ENCODE measurements at regions not wholly inside any gene's neighbourhood (a gene's known extent, or its start where the extent isn't known, plus 50 kb on each side); places are given as distances from the start of the nearest gene placed in this dataset.

DNA sequence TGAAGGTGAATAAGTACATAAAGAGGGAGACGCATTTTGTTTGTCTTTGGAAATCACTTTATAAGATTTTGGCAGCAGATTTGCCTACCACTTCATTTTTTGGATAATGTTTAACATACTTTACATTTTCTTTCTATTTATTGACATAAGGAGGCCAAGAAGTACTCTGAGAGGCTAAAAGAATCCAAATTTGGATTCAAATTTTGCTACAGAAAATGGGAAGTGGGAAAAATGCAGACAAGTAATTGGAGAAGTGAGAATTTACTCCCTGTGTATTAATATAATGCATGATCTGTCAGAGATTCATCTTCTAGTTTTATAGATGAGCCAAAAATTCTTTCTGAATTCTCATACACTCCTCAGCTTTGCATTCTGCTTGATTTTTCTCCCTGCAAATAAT lies 411.2 kb upstream of the CTNND2 start:
- ATAC-seq, result no peak
- H3K36me3 Mint-ChIP-seq, result no peaks in the 10 kb centered on the region
- no peaks in the 10 kb centered on the region for H3K27me3 Mint-ChIP-seq
- H3K9me3 Mint-ChIP-seq, result no peaks in the 10 kb centered on the region
- no peak overlapping the region for H3K27ac Mint-ChIP-seq
- no peaks in the 10 kb centered on the region for H3K4me1 Mint-ChIP-seq
- H3K4me3 Mint-ChIP-seq, result no peak overlapping the region

DNA sequence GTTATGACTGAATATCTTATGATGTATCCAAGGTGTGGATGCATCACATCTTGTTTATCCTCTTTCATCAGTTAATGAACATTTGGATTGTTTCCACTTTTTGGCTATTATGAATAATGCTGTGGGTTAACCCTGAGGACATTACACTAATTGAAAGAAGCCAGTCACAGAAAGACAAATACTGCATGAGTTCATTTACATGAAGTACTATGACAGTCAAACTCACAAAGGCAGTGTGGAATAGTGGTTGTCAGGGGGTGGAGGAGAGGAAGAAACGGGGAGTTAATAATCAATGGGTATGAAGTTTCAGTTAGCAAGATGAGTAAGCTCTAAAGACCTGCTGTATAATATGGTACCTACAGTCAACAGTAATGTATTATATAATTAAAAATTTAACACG lies 409.4 kb upstream of the CTNND2 start:
- no peaks in the 10 kb centered on the region for H3K36me3 Mint-ChIP-seq
- no peaks in the 10 kb centered on the region for H3K4me1 Mint-ChIP-seq
- no peaks in the 10 kb centered on the region for H3K27me3 Mint-ChIP-seq
- H3K27ac Mint-ChIP-seq, result no peak overlapping the region
- no peak overlapping the region for H3K4me3 Mint-ChIP-seq
- no peaks in the 10 kb centered on the region for H3K9me3 Mint-ChIP-seq
- ATAC-seq, result no peak

GRCh38 chr5:12312343-12312742 lies 408.1 kb upstream of the CTNND2 start:
- H3K36me3 Mint-ChIP-seq, result no peaks in the 10 kb centered on the region
- H3K9me3 Mint-ChIP-seq, result no peaks in the 10 kb centered on the region
- H3K4me1 Mint-ChIP-seq, result no peaks in the 10 kb centered on the region
- H3K27ac Mint-ChIP-seq, result no peak overlapping the region
- H3K27me3 Mint-ChIP-seq, result no peaks in the 10 kb centered on the region
- ATAC-seq, result no peak
- H3K4me3 Mint-ChIP-seq, result no peak overlapping the region

GRCh38 chr5:12294151-12294550 lies 389.9 kb upstream of the CTNND2 start:
- no peaks in the 10 kb centered on the region for H3K27me3 Mint-ChIP-seq
- peaks cover 12% of the 10 kb centered on the region for H3K9me3 Mint-ChIP-seq
- ATAC-seq, result no peak
- H3K36me3 Mint-ChIP-seq, result no peaks in the 10 kb centered on the region
- H3K4me3 Mint-ChIP-seq, result no peak overlapping the region
- H3K27ac Mint-ChIP-seq, result no peak overlapping the region
- no peaks in the 10 kb centered on the region for H3K4me1 Mint-ChIP-seq

DNA sequence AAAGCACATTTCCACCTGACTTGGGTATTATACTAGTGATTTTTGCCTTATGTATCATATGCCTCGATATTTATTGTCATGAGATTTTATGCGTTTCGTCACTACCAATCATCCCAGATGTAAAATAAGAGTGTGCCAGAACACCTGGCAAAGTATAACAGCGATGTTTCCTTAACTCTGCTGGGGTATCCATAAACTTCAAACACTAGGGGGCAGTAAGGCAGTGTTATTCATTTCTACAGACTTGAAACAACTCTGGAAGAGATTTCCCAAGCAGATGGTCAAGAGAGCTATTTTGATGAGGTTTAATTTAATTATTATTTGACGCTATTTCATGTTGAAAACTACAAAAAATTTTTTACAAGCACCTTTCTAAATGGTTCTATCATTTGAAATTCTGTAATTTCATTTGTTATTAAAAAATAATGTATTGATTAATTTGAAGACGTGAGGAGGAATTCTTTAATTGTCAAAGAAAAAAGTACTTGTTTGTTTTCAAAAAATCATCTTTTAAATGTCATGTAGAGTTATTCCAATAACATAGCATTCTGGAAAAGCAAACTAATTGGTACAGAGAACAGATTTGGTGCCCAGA lies 388.5 kb upstream of the CTNND2 start:
- no peaks in the 10 kb centered on the region for H3K27me3 Mint-ChIP-seq
- ATAC-seq, result no peak
- H3K36me3 Mint-ChIP-seq, result no peaks in the 10 kb centered on the region
- no peaks in the 10 kb centered on the region for H3K4me1 Mint-ChIP-seq
- no peak overlapping the region for H3K4me3 Mint-ChIP-seq
- peaks cover 18% of the 10 kb centered on the region for H3K9me3 Mint-ChIP-seq
- H3K27ac Mint-ChIP-seq, result no peak overlapping the region

DNA sequence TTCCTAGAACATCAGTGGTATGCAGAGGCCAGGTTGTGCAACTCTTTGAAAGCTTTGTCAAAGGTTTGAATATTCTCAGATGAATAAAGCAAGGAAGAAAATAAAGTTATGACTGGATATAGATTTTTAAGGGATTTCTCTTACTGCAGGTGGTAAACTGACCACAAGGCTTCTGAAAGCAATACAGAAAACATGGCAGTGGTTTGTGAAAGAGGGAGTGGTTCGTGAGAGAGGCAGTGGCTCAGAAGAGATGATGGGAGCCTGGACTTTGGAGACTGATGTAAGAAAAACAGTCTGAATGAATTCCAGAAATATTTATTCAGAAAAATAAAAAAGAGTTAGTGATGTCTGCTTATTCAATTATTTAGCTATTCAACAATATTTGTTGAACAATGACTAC lies 380.4 kb upstream of the CTNND2 start:
- no peak overlapping the region for H3K4me3 Mint-ChIP-seq
- H3K36me3 Mint-ChIP-seq, result no peaks in the 10 kb centered on the region
- H3K9me3 Mint-ChIP-seq, result peaks cover 9% of the 10 kb centered on the region
- no peak overlapping the region for H3K27ac Mint-ChIP-seq
- no peaks in the 10 kb centered on the region for H3K4me1 Mint-ChIP-seq
- no peaks in the 10 kb centered on the region for H3K27me3 Mint-ChIP-seq
- ATAC-seq, result no peak

DNA sequence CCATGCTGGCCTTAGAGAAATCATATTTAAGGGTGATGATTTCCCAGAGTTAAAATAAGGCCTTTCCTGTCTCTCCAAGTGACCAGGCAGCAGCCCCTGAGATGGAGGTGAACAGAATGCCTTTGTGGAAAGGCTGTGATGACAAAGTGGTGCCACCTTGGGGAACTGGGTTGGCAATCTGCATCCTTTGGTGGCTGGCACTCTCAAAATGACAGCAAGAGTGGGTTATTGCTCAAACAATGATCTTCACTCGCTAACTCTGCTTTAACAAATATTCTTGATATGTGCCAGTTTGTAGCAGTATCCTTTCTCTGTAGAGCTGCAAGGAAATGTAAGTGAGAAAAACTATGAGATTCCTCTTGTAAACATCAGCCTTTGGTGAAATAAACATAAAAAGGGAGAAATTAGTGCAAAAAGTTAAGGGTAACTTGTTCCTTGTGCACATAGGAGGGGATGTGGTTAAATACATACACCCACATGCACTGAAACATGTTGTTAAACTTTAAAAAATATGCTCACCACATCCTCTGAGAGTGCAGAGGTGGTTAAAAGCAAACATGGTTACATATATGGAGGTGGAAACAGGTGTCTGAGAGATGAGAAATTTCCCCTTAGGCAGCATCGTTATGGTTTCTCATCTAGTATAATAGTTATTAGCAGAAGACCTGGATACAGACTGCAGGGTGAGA lies 373.4 kb upstream of the CTNND2 start:
- Mint-ChIP-seq H3K4me1 (no peaks in the 10 kb centered on the region), H3K36me3 (no peaks in the 10 kb centered on the region), H3K27ac (no peak overlapping the region), H3K9me3 (peaks cover 7% of the 10 kb centered on the region), H3K4me3 (no peak overlapping the region), H3K27me3 (no peaks in the 10 kb centered on the region)
- ATAC-seq, result no peak

DNA sequence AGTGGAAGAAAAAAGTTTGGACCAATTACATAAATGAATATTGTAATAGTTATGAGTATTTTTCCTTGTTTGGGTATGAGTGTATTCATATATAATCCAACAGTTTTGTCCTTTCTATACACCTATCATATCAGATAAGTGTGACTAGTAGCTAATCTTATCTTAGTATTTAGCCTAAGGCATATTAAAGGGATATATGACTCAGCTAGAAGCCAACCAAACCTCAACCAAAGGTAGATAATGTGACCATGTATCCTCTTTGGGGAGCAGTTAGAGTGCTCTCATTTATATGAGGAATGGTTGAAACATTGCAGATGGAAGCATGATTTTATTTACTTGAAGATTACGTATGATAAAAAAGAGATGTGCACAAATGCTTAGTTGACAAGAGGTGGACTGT lies 370.0 kb upstream of the CTNND2 start:
- no peaks in the 10 kb centered on the region for H3K27me3 Mint-ChIP-seq
- H3K9me3 Mint-ChIP-seq, result peaks cover 7% of the 10 kb centered on the region
- no peaks in the 10 kb centered on the region for H3K4me1 Mint-ChIP-seq
- H3K4me3 Mint-ChIP-seq, result no peak overlapping the region
- no peak for ATAC-seq
- H3K27ac Mint-ChIP-seq, result no peak overlapping the region
- H3K36me3 Mint-ChIP-seq, result no peaks in the 10 kb centered on the region

GRCh38 chr5:12272389-12272788 lies 368.1 kb upstream of the CTNND2 start:
- Mint-ChIP-seq H3K27me3 (no peaks in the 10 kb centered on the region), H3K27ac (no peak overlapping the region), H3K4me1 (no peaks in the 10 kb centered on the region), H3K9me3 (peaks cover 7% of the 10 kb centered on the region), H3K4me3 (no peak overlapping the region), H3K36me3 (no peaks in the 10 kb centered on the region)
- ATAC-seq, result no peak

- no peaks in the 10 kb centered on the region for H3K4me1 Mint-ChIP-seq
- no peak for ATAC-seq
- no peak overlapping the region for H3K27ac Mint-ChIP-seq
- H3K27me3 Mint-ChIP-seq, result no peaks in the 10 kb centered on the region
- H3K9me3 Mint-ChIP-seq, result no peaks in the 10 kb centered on the region
- no peaks in the 10 kb centered on the region for H3K36me3 Mint-ChIP-seq
- H3K4me3 Mint-ChIP-seq, result no peak overlapping the region
Measured at GRCh38 chr5:12270914-12271313, 366.7 kb upstream of the CTNND2 start.

- Mint-ChIP-seq H3K9me3 (no peaks in the 10 kb centered on the region), H3K36me3 (no peaks in the 10 kb centered on the region), H3K27ac (no peak overlapping the region), H3K27me3 (no peaks in the 10 kb centered on the region), H3K4me1 (no peaks in the 10 kb centered on the region), H3K4me3 (no peak overlapping the region)
- ATAC-seq, result no peak
Measured at GRCh38 chr5:12269164-12269563, 364.9 kb upstream of the CTNND2 start.

DNA sequence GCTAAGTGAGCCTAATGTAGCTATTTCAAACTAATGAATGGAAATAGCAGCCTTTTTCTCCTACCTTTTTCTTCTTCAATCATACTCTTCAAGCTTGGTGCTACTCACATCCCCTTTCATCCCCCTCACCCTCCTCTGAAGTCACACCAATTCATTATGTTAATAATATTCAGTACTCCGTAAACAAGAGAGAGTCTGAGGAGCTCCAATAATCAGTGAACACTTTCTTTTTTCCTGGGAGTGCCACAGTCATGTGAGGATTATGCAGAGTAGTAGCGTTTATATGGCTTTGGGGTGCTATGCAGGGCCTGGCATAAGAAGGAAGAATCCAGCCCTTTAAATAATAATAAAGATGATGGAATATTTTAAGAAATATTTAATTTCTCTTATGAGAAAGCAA lies 354.3 kb upstream of the CTNND2 start:
- H3K36me3 Mint-ChIP-seq, result no peaks in the 10 kb centered on the region
- no peak overlapping the region for H3K4me3 Mint-ChIP-seq
- no peaks in the 10 kb centered on the region for H3K27me3 Mint-ChIP-seq
- H3K27ac Mint-ChIP-seq, result no peak overlapping the region
- no peaks in the 10 kb centered on the region for H3K4me1 Mint-ChIP-seq
- H3K9me3 Mint-ChIP-seq, result peaks cover 6% of the 10 kb centered on the region
- no peak for ATAC-seq

DNA sequence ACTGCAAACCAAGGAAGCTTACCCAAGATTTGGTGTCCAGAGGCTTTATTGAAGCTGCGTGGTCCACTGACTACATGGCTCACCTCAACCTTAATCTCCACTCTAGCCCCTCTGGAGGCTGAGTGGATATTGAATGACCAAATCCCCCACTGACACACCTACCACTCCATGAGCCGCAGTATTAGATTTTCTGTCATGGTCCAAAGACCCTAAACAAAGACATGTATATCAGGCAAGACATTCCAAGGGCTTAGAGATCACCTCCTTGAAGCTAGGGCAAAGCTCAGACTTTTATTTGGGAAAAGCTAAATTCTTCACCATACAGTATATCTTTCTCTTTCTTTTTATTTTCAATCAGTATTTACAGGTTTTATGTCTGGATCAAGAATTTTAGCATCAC lies 346.2 kb upstream of the CTNND2 start:
- no peak overlapping the region for H3K27ac Mint-ChIP-seq
- H3K4me1 Mint-ChIP-seq, result no peaks in the 10 kb centered on the region
- H3K27me3 Mint-ChIP-seq, result no peaks in the 10 kb centered on the region
- no peak overlapping the region for H3K4me3 Mint-ChIP-seq
- ATAC-seq, result no peak
- H3K36me3 Mint-ChIP-seq, result no peaks in the 10 kb centered on the region
- peaks cover 3% of the 10 kb centered on the region for H3K9me3 Mint-ChIP-seq

- Mint-ChIP-seq H3K27ac (no peak overlapping the region), H3K4me3 (no peak overlapping the region), H3K4me1 (no peaks in the 10 kb centered on the region), H3K27me3 (no peaks in the 10 kb centered on the region), H3K36me3 (no peaks in the 10 kb centered on the region), H3K9me3 (peaks cover 3% of the 10 kb centered on the region)
- no peak for ATAC-seq
Measured at GRCh38 chr5:12248831-12249230, 344.6 kb upstream of the CTNND2 start.

DNA sequence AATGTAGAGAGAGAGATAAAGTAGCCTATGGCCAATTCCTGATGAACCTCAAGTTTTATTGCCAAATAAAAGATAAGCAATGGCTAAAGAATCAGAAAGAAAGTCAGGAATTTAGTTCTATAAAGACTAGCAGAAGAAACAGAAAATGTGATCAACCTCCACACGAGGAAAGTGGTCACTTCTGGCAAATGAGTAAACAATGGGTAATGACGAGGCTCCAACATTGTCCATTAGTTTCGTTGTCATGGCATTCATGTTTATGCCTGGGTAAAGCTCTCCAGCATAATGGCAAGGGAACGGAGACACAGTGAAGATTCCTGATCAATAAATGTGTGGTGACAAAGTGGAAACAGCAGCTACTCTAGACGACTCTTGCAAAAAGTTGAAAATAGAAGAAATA lies 341.8 kb upstream of the CTNND2 start:
- no peaks in the 10 kb centered on the region for H3K27me3 Mint-ChIP-seq
- H3K27ac Mint-ChIP-seq, result no peak overlapping the region
- no peak overlapping the region for H3K4me3 Mint-ChIP-seq
- ATAC-seq, result no peak
- H3K36me3 Mint-ChIP-seq, result no peaks in the 10 kb centered on the region
- no peaks in the 10 kb centered on the region for H3K4me1 Mint-ChIP-seq
- H3K9me3 Mint-ChIP-seq, result peaks cover 3% of the 10 kb centered on the region

GRCh38 chr5:12245429-12245828 lies 341.2 kb upstream of the CTNND2 start:
- peaks cover 3% of the 10 kb centered on the region for H3K9me3 Mint-ChIP-seq
- no peak overlapping the region for H3K27ac Mint-ChIP-seq
- no peaks in the 10 kb centered on the region for H3K4me1 Mint-ChIP-seq
- H3K36me3 Mint-ChIP-seq, result no peaks in the 10 kb centered on the region
- H3K4me3 Mint-ChIP-seq, result no peak overlapping the region
- H3K27me3 Mint-ChIP-seq, result no peaks in the 10 kb centered on the region
- no peak for ATAC-seq
